ENCODE measurements at regions not wholly inside any gene's neighbourhood (a gene's known extent, or its start where the extent isn't known, plus 50 kb on each side); places are given as distances from the start of the nearest gene placed in this dataset.

DNA sequence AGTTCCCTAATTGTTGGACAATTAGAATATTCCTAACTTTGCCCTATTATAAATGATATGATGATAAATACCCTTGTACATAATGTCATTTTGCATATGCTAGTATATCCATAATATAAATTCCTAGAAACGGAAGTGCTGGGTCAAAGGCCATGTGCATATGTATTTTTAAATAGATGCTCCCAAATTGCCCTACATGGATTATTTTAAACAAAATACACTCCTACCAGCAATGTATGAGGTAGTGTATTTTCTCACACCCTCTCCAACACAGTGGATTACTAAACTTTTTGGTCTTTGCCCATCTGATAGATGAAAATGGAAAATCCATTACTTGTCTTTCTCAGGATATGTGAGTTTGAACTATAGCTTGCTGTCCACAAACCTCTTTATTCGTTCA lies 385.1 kb upstream of the JARID2 start:
- 73 to 87% methylated on average over 2 of the region's 2 CpGs for WGBS, 2 donors
- TF ChIP-seq CTCF (IDR thresholded peaks at IDR 0.05), result no peak
- ATAC-seq (no peak), DNase-seq (no peak)
- no peak overlapping the region for H3K4me3 ChIP-seq
- H3K36me3 ChIP-seq, result no peaks in the 10 kb centered on the region
- no peak overlapping the region for H3K27ac ChIP-seq
- peaks cover 0 to 41% (median 0%) of the 10 kb centered on the region in 9 donors for H3K4me1 ChIP-seq
- H3K9me3 ChIP-seq, result no peaks in the 10 kb centered on the region
- no peaks in the 10 kb centered on the region for H3K27me3 ChIP-seq
- intact Hi-C loops (cut with DNase I), result no loop called here

DNA sequence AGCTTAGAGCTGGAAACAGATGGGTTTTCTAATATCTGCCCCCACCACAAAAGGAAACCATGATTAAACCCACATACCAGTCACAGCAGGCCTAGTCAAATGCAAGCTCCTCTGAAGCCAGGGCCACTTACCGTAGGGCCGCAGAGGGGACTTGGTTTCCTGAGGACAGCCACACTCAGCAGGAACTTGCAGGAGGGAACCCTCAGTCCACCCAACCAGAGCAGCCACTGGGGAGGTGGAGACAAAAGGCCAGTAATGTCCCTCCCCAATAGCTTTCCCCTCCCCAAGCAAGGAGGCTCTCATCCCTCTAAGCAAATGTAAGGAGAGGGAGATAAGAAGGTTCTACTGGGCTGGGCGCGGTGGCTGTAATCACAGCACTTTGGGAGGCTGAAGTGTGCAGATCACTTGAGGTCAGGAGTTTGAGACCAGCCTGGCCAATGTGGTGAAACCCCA lies 384.4 kb upstream of the JARID2 start:
- 92 to 93% methylated on average over 4 of the region's 4 CpGs for WGBS, 2 donors
- Histone ChIP-seq H3K27ac (no peak overlapping the region), H3K4me1 (peaks cover 0 to 47% (median 0%) of the 10 kb centered on the region in 9 donors), H3K36me3 (no peaks in the 10 kb centered on the region), H3K9me3 (no peaks in the 10 kb centered on the region), H3K4me3 (no peak overlapping the region), H3K27me3 (no peaks in the 10 kb centered on the region)
- intact Hi-C loops (cut with DNase I), result no loop called here
- DNase-seq, result no peak
- TF ChIP-seq CTCF (IDR thresholded peaks at IDR 0.05), result no peak
- ATAC-seq, result no peak

GRCh38 chr6:14862845-14863244 lies 383.0 kb upstream of the JARID2 start:
- TF ChIP-seq CTCF (IDR thresholded peaks at IDR 0.05), result no peak
- no peak overlapping the region for H3K4me3 ChIP-seq
- no peak overlapping the region for H3K27ac ChIP-seq
- H3K4me1 ChIP-seq, result peaks cover 0 to 40% (median 0%) of the 10 kb centered on the region in 9 donors
- no peaks in the 10 kb centered on the region for H3K9me3 ChIP-seq
- DNase-seq (no peak), ATAC-seq (no peak)
- H3K36me3 ChIP-seq, result no peaks in the 10 kb centered on the region
- intact Hi-C loops (cut with DNase I), result no loop called here
- WGBS, 2 donors, result 89 to 96% methylated on average over 3 of the region's 3 CpGs
- no peaks in the 10 kb centered on the region for H3K27me3 ChIP-seq

DNA sequence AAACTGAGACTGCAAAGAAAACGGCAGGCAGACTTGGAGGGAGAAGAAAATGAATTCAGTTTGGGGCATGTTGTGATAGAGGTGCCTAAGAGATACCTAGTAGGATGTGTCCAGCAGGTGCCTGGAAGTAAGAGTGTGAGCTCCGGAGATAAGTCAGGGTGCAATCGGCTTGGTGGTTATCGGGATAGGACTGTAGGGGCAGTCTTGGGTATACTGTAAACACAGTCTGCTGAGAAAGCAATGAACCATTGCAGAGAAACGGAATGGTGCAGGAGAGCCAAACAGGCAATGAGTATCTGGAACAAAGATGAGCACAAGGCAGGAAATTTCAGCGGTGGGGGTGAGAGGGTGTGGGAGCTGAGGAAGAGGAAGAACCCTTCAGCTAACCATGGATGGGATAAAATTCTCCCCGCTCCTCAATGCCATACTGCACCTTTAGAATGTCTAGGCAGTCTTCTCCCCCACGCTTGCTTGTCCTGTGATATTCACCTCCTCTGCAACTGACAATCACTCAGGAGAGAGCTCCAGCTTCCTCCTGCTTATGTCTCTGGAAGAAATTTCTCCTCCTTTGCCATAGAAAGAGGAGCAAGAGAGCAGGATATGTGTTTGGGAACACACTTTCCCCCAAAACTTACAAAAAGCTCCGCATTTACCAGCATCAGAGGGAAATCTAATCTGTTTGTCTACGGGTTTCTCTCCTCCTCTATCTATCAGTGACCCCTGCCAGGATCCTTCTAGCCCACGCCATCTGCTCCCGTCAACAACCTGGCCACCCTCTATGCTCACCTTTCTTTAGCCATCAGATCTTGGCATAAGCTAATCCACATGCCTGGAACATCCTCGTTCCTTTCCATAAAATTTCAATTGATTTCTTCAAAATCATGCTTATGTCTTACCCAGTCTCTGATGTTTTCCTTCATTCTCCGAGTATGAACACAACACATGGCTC lies 381.7 kb upstream of the JARID2 start:
- Histone ChIP-seq H3K27me3 (no peaks in the 10 kb centered on the region), H3K4me3 (no peak overlapping the region), H3K36me3 (no peaks in the 10 kb centered on the region), H3K4me1 (peaks cover 0 to 40% (median 0%) of the 10 kb centered on the region in 9 donors), H3K27ac (no peak overlapping the region), H3K9me3 (no peaks in the 10 kb centered on the region)
- peak in 1 of 9 donors; percentile 12 for TF ChIP-seq CTCF (IDR thresholded peaks at IDR 0.05)
- ATAC-seq (peak in 2 of 8 donors; percentile 32 to 35), DNase-seq (no peak)
- intact Hi-C loops (cut with DNase I), result no loop called here
- WGBS, 2 donors, result 61 to 65% methylated on average over 14 of the region's 14 CpGs
